GM18951 (cell line): ENCODE measurements at regions not wholly inside any gene's neighbourhood (a gene's known extent, or its start where the extent isn't known, plus 50 kb on each side); places are given as distances from the start of the nearest gene placed in this dataset.

Experiments
- POLR2A ChIP-seq: IDR thresholded peaks from 4 replicates; pipeline ENCODE4 v1.6.1; 2011; ENCODE audit warnings: mild to moderate bottlenecking; ENCODE audit not compliant: insufficient read length, insufficient read depth; ENCODE audit errors: extremely low read depth
- in situ Hi-C: fragments of 300-500 bp; cut with MboI; formaldehyde crosslinking; loops from one replicate; pipeline ENCODE4 v1.12.0; 2022; ENCODE audit warnings: low sequenced_read_pairs, mixed read lengths, inconsistent platforms; ENCODE audit not compliant: unreplicated experiment

DNA sequence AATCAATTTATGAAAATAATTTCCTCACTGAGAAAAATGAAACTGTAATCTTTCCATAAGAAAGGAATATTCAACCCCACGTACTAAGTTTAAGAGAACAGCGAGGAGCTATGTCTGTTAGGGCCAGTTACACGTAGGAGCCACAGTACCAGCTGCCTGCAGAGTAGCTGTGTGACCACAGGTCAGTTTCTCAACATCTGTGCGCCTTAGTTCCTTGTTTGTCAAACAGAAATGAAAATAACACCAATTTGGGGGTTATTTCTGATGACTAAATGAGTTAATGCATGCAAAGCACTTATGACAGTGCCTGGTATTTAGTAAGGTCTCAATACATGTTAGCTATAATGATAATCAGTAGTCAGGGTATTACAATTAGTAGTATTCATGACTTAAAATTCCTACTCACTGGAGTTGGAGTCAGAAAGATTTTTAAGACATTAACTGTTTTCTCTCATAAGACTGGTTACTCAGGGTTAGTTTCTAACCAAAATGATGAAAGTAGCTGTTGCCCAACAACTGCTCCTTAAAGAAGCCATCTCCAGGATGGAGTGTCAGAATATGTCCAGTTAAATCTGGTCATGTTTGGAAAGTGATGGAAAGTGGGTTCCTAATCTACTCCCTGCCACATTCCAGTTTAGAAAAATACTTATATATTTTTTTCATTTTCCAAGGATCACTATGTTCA lies 85.8 kb upstream of the ZNF648 start:
- TF ChIP-seq POLR2A = no peak
- in situ Hi-C loops = no loop called here

DNA sequence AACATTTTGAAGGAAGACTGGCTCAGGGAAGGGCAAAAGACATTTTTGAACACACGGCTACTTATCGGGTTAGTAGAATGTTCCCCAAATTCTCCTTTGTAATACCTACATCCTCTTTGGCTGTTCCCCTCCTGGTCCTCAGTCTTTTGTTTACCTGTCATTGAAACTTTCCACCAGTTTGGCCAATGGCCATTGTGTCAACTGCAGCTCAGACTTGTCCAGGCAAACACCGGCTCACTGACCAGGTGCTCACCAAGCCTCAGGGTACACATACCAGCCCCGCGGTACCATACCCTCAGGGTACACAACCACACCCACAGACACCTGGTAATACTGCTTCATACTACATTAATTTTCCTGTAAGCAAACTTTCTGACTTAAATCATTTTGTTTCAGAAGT lies 84.8 kb upstream of the ZNF648 start:
- in situ Hi-C loops = no loop called here
- TF ChIP-seq POLR2A = no peak

DNA sequence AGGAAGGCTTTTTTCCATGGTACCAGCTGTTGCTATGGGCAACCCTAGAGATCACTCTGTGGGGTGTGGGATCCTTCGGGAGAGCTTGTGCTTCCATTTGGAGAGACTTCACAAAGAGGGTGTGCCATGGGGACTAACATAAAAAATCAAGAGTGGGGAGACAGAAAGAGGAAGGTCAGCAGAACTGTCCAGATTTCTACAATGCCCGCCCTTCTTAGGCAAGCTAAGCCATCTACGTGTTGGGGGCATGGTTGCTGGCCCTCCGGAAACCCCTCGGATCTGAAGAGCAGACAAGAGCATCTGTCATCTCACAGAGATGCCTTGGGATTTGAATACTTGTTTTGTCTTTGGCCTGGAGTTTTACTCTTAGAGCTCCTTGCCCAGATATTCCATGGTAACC lies 83.9 kb upstream of the ZNF648 start:
- in situ Hi-C loops = no loop called here
- TF ChIP-seq POLR2A = no peak

DNA sequence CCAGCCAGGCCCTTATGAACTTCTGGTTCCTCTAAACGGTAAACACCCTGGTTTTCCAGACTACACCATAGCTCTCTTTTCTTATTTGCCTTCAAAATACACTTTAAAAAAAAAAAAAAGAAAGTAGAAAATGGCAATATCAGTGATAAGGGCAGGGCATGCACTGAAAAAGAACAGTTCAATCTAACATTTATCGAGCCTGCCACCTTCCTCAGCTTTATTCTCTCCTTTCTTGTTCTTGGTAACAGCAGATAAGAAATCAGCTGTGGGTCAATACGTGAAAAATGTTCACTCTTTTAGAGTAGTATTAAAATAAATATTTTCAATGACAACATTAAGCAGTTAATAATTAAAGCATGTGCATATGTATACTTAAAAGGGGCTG lies 83.1 kb upstream of the ZNF648 start:
- no peak for TF ChIP-seq POLR2A
- in situ Hi-C loops = loop anchor here (5.0 kb wide), 1 partner anchor 253 kb away; no protein-coding TSS in a partner anchor

DNA sequence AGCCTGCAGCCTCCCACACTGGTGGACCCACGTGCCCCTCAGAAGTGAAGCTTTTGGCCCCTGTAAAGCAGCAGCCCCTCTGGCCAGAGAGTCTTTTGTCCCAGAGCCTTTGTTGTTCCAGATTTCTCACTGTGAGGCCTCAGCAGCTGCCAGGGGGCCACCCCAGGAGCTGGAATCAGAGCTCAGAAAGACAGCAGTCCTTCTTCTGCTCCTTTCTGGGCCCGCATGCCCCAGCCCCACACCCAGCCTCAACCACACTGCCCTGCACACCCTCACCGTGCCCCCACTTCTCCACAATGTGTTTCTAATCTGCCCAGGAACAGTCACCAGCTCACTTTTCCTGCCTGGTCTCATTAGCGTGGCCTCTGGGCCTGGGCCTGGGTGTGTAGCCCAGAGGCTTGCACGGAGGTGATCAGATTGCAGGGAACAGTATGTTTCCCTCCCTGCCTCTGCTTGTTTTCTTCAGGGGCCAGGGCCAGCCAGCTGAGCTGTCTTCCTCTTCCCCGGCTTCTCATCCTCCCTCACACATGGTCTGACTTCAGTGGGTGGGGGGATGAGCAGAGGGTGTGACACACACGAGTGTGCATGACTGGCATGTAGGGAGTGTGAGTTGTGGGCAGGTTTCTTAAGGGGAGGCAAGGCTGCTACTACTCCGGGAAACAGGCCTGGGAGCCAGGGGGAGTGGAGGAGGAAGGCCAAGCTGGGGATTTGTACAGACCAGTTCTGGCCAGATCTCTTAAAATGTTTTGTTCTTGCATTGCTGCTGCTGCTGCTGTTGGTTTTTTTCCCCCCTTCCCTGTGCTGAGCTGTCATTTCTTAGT lies 82.5 kb upstream of the ZNF648 start:
- in situ Hi-C loops = loop anchor here (5.0 kb wide), 1 partner anchor 253 kb away; no protein-coding TSS in a partner anchor
- no peak for TF ChIP-seq POLR2A

DNA sequence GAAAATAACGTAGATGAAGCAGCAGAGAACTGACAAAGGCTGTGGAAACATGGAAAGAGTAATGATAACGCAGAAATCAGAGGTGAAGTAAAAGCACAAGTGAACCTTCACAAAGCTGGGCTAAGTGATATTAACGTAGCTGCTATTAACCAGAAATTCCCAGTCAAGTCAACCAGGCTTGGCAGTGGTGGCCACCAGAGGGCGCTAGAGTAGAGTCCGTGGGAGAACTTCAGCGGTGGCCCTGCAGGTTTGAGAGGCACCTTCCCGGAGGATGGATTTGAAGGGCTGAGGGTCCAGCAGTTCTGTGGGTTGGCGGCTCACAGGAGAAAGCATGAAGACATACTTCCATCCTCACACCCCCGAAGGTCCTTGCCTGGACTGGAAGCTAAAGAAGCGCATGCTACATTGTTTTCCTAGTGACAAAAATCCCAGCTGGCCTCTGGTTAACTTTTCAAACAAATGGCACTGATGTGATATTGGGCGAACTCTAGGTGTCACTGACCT lies 81.7 kb upstream of the ZNF648 start:
- TF ChIP-seq POLR2A = no peak
- in situ Hi-C loops = loop anchor here (5.0 kb wide), 1 partner anchor 254 kb away; no protein-coding TSS in a partner anchor

DNA sequence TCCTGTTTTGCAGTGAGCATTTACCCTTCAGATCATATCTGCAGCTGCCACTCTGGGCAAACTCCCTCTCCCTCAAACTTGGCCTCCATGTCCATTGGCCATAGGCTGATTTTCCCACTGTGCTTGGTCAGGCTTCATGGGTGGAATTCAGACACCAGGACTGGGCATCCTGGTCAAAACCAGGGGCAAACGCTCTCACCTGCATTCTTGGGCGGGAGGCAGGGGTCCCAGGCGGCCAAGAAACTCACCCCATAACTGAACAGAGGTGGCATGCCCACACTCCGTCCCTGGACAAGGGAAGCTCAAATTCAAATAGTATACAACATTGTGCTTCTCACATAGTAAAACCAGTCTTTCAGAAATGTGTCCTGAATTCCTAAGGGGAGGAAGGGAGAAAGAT lies 81.1 kb upstream of the ZNF648 start:
- in situ Hi-C loops = loop anchor here (5.0 kb wide), 1 partner anchor 255 kb away; no protein-coding TSS in a partner anchor
- no peak for TF ChIP-seq POLR2A

DNA sequence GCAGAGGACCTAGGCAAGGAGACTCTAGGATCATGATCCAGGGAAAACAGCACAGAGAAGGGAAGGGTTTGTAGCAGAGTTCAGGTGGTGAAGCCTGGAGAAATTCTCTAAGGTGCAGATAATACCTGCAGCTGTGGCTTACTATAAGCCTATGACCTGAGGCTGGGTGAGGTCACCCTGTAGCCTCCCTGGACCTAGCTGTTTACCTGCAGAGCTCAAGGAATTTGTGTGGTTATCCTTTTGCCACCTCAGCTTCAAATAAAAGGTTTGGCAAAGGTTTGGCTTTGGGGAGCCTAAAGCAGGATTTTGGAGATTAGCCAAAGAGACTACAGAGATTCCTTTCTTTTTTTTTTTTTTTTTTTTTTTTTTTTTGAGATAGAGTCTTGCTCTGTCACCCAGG lies 79.5 kb upstream of the ZNF648 start:
- in situ Hi-C loops = loop anchor here (5.0 kb wide), 1 partner anchor 256 kb away; no protein-coding TSS in a partner anchor
- TF ChIP-seq POLR2A = no peak

DNA sequence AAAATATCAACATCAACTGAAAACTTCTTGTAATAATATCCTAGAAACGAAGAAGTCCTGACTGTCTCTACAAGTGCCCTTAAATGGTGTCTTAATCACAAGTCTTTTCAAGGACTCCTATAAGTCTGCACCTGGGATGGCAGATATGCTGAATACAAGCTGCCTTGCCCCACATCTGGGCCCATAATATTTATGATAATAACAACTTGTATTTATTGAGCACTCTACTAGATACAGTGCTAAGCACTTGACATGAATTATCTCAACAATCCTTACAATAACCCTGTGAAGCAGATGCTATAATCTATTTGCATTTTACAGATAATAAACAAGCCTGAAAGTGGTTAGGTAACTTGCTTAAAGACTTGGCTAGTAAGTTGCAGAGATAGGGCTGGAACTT lies 78.0 kb upstream of the ZNF648 start:
- in situ Hi-C loops = no loop called here

DNA sequence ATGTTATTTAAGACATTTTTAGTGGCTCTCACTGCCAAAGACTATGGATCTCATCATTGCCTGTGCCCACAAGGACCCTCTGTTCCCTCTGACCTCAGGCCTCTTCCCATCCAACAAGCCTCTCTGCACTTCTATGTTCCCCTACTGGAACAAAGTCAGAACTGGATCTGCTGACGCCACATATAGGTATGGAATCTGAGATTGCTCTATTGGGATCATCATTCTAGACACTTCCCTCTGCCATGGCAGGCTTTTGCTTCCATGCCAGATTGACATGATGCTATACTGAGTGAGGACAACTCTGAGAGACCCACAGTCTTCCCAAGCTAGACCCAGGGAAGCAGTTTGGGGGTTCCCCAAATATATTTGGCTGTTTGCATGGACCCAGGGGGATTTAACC lies 76.0 kb upstream of the ZNF648 start:
- in situ Hi-C loops = no loop called here
- TF ChIP-seq POLR2A = no peak

More for the DNA sequence above, 78.0 kb upstream of the ZNF648 start:
- TF ChIP-seq POLR2A = no peak

DNA sequence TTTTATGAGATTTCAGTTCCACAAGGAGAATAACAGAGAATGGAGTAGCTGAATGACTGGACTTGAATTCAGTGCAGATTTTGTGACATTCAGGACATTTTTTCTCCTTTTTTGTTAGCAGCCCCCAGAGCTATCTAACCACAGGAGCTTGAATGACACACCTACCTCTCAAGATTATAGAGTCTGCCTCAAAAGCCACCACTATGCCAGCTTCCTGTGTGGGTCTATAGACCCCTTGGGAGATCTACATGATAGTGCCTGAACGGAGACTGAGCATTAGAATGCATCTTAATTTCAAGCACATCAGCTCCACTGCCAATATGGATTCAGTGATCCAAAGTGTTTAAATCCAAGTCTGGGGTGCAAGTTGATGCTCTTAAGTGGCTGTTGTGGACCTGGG lies 74.4 kb upstream of the ZNF648 start:
- in situ Hi-C loops = no loop called here
- no peak for TF ChIP-seq POLR2A

DNA sequence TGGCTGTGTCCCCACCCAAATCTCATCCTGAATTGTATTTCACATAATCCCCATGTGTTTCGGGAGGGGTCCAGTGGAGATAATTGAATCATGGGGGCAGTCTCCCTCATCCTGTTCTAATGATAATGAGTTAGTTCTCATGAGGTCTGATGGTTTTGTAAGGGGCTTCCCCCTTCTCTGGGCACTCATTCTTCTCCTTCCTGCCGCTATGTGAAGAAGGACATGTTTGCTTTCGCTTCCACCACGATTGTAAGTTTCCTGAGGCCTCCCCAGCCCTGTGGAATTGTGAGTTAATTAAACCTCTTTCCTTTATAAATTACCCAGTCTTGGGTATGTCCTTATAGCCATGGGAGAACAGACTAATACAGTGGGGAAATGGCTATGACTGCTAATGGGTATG lies 72.7 kb upstream of the ZNF648 start:
- in situ Hi-C loops = no loop called here
- TF ChIP-seq POLR2A = no peak

DNA sequence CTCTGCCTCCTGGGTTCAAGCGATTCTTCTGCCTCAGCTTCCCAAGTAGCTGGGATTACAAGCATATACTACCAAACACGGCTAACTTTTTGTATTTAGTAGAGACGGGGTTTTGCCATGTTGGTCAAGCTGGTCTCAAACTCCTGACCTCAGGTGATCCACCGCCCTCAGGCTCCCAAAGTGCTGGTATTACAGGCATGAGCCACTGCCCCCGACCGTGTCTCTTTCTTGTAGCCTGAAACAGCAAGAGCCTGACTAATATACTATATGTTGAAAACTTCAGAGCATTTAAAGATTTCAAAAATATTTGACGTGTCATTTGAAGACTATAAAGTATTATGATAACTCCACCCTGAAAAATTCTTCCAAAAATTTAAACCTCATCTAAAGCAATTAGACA lies 71.7 kb upstream of the ZNF648 start:
- in situ Hi-C loops = no loop called here
- no peak for TF ChIP-seq POLR2A

DNA sequence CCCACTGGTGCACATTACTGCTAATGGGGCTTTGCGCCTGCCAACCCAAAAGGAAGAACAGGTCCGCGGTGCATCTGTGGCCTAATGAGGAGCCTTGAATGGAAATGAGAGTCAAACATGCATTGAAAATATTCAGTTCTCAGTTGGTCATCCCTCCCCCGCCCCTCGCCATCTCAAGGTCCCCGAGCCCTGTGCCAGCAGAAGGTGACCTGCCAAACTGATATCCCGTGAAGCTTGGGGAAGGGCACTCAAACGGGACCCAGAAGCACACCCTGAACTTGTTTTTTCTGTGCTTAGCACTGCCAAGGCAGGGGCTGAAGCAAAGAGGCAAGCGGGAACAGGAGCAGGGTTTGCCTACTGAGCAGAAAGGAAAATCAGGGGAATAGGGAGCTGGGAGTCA lies 67.9 kb upstream of the ZNF648 start:
- in situ Hi-C loops = no loop called here
- TF ChIP-seq POLR2A = no peak

DNA sequence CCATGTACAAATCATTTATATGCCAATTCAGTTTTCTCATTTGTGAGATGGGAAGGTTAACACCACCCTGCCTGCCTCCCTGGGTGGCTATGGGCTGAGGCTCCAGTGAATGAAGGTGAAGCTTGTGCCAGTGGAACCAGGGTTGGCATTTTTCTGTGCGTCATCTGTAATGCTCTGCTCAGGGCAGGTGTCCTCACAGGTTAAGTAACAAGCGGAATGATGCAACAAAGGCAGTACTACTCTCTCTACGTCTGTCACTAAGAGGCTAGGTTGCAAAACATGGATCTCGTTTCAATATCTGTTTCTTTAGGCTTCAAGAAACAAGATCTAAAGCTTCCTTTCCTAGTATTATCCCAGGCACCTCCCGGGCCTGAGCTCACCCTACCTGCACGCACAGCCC lies 67.0 kb upstream of the ZNF648 start:
- in situ Hi-C loops = no loop called here
- no peak for TF ChIP-seq POLR2A
